ENCODE measurements at regions not wholly inside any gene's neighbourhood (a gene's known extent, or its start where the extent isn't known, plus 50 kb on each side); places are given as distances from the start of the nearest gene placed in this dataset.

GRCh38 chr15:95279277-95280019 lies 1048.1 kb downstream of the MCTP2 start:
- no peak for DNase-seq

GRCh38 chr15:95280711-95281110 lies 1049.3 kb downstream of the MCTP2 start:
- DNase-seq = no peak

- no peak for DNase-seq
Observed at GRCh38 chr15:95281470-95281869, 1049.0 kb upstream of the NR2F2 start.

- DNase-seq = no peak
Observed at GRCh38 chr15:95284492-95284891, 1046.0 kb upstream of the NR2F2 start.

- DNase-seq = no peak
Observed at GRCh38 chr15:95284933-95285421, 1045.5 kb upstream of the NR2F2 start.

- no peak for DNase-seq
Observed at GRCh38 chr15:95286352-95286880, 1044.1 kb upstream of the NR2F2 start.

GRCh38 chr15:95287720-95288103 lies 1042.8 kb upstream of the NR2F2 start:
- DNase-seq = peak in 1 of 56 donors; percentile 7

- DNase-seq = no peak
Observed at GRCh38 chr15:95288626-95289025, 1041.9 kb upstream of the NR2F2 start.

- no peak for DNase-seq
Observed at GRCh38 chr15:95290176-95290974, 1040.1 kb upstream of the NR2F2 start.

GRCh38 chr15:95291898-95292472 lies 1038.5 kb upstream of the NR2F2 start:
- DNase-seq = no peak

GRCh38 chr15:95292785-95293450 lies 1037.6 kb upstream of the NR2F2 start:
- peak in 1 of 56 donors; percentile 4 for DNase-seq

GRCh38 chr15:95293456-95294031 lies 1037.0 kb upstream of the NR2F2 start:
- DNase-seq = no peak

- no peak for DNase-seq
Observed at GRCh38 chr15:95295363-95295762, 1035.1 kb upstream of the NR2F2 start.

- DNase-seq = no peak
Observed at GRCh38 chr15:95295896-95296625, 1034.4 kb upstream of the NR2F2 start.

GRCh38 chr15:95296643-95297042 lies 1033.9 kb upstream of the NR2F2 start:
- DNase-seq = no peak

- DNase-seq = no peak
Observed at GRCh38 chr15:95298729-95299128, 1031.8 kb upstream of the NR2F2 start.

GRCh38 chr15:95300958-95301357 lies 1029.5 kb upstream of the NR2F2 start:
- no peak for DNase-seq

GRCh38 chr15:95302206-95302605 lies 1028.3 kb upstream of the NR2F2 start:
- no peak for DNase-seq

GRCh38 chr15:95302809-95303208 lies 1027.7 kb upstream of the NR2F2 start:
- no peak for DNase-seq

GRCh38 chr15:95303713-95304112 lies 1026.8 kb upstream of the NR2F2 start:
- no peak for DNase-seq
